ENCODE measurements at regions not wholly inside any gene's neighbourhood (a gene's known extent, or its start where the extent isn't known, plus 50 kb on each side); places are given as distances from the start of the nearest gene placed in this dataset.

DNA sequence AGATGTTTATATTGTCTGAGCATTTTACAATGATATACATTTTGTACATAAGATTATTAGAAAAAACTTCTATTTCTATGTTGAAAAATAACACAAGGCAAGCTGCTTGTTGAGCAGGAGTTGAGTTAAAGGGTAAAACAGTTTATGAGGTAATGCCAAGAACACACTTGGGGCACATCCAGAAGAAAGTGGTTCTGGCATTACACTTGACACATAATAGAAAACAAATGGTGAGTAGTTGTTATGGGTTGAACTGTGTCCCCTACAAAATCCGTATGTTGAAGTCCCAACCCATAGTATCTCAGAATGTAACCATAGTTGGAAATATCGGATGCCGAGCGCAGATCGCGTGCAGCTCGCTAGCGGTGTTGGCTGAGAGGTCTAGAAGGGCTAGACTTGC is 354.3 kb upstream of the GOT2 start:
- TF ChIP-seq, protein P1, sequence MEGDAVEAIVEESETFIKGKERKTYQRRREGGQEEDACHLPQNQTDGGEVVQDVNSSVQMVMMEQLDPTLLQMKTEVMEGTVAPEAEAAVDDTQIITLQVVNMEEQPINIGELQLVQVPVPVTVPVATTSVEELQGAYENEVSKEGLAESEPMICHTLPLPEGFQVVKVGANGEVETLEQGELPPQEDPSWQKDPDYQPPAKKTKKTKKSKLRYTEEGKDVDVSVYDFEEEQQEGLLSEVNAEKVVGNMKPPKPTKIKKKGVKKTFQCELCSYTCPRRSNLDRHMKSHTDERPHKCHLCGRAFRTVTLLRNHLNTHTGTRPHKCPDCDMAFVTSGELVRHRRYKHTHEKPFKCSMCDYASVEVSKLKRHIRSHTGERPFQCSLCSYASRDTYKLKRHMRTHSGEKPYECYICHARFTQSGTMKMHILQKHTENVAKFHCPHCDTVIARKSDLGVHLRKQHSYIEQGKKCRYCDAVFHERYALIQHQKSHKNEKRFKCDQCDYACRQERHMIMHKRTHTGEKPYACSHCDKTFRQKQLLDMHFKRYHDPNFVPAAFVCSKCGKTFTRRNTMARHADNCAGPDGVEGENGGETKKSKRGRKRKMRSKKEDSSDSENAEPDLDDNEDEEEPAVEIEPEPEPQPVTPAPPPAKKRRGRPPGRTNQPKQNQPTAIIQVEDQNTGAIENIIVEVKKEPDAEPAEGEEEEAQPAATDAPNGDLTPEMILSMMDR (IDR thresholded peaks at IDR 0.05), result no peak
- TF ChIP-seq POLR2A (IDR thresholded peaks at IDR 0.05), result no peak
